Vagina (tissue), 2 donors: ENCODE measurements at regions not wholly inside any gene's neighbourhood (a gene's known extent, or its start where the extent isn't known, plus 50 kb on each side); places are given as distances from the start of the nearest gene placed in this dataset.
"Not testable (repeated sequence)": the region's sequence is repeated elsewhere in the genome, so short reads cannot be mapped to it uniquely, and the experiment has no call there.

Experiments used
- DNase-seq, 2 donors: peaks; one replicate each; pipeline ENCODE4 v3.0.0-alpha.2; 2017; ENCODE audit errors: extremely low spot score in 2 of 2
- H3K27ac ChIP-seq: fragments of 200-600 bp; sonication (generic); one replicate; pipeline ENCODE4 v1.5.1; 2019
- H3K27me3 ChIP-seq: fragments of 200-600 bp; sonication (generic); one replicate; pipeline ENCODE4 v1.5.1; 2019
- H3K36me3 ChIP-seq, 2 donors: fragments of 200-600 bp; sonication (generic); one replicate each; pipeline ENCODE4 v1.5.1; 2017 to 2019
- H3K4me1 ChIP-seq: fragments of 200-600 bp; sonication (generic); one replicate; pipeline ENCODE4 v1.5.1; 2019
- H3K4me3 ChIP-seq, 2 donors: fragments of 200-600 bp; sonication (generic); 1 replicate in 1 of 2; 2 replicates in 1 of 2; pipeline ENCODE4 v1.5.1; 2016 to 2019
- H3K9me3 ChIP-seq: fragments of 200-600 bp; sonication (generic); one replicate; pipeline ENCODE4 v1.5.1; 2019
- POLR2A ChIP-seq, 2 donors: fragments of 450-650 bp; IDR thresholded peaks; one replicate each; pipeline ENCODE4 v1.6.1; 2017; ENCODE audit warnings: antibody characterized with exemption in 2 of 2, mild to moderate bottlenecking in 2 of 2, moderate library complexity in 2 of 2
- POLR2AphosphoS5 ChIP-seq, 2 donors: sonication (generic); formaldehyde crosslinking; IDR thresholded peaks; one replicate each; pipeline ENCODE4 v1.9.0; 2017; ENCODE audit warnings: antibody characterized with exemption in 2 of 2, mild to moderate bottlenecking in 2 of 2, low read depth in 1 of 2; ENCODE audit not compliant: insufficient read depth in 1 of 2
- intact Hi-C: fragments of 100-400 bp; cut with DNase I; formaldehyde crosslinking; loops from one replicate; pipeline ENCODE4 v1.15.1; 2023
- TF ChIP-seq, protein P1 (sequence below), 3 experiments: fragments of 450-650 bp in 2 of 3; fragments of 200-600 bp in 1 of 3; sonication (generic) in 1 of 3; IDR thresholded peaks; one replicate each; pipeline ENCODE4 v1.5.1; 2017 to 2019; ENCODE audit warnings: antibody characterized with exemption in 3 of 3, mild to moderate bottlenecking in 2 of 3, moderate library complexity in 2 of 3

GRCh38 chr12:74752215-74752614, 214.6 kb downstream of the ATXN7L3B start:
- no peak overlapping the region for H3K27ac ChIP-seq
- H3K27me3 ChIP-seq: no peaks in the 10 kb centered on the region
- intact Hi-C loops: no loop called here
- no peak overlapping the region for H3K4me3 ChIP-seq
- no peaks in the 10 kb centered on the region for H3K4me1 ChIP-seq
- no peaks in the 10 kb centered on the region for H3K36me3 ChIP-seq
- no peaks in the 10 kb centered on the region for H3K9me3 ChIP-seq
- TF ChIP-seq, protein P1, sequence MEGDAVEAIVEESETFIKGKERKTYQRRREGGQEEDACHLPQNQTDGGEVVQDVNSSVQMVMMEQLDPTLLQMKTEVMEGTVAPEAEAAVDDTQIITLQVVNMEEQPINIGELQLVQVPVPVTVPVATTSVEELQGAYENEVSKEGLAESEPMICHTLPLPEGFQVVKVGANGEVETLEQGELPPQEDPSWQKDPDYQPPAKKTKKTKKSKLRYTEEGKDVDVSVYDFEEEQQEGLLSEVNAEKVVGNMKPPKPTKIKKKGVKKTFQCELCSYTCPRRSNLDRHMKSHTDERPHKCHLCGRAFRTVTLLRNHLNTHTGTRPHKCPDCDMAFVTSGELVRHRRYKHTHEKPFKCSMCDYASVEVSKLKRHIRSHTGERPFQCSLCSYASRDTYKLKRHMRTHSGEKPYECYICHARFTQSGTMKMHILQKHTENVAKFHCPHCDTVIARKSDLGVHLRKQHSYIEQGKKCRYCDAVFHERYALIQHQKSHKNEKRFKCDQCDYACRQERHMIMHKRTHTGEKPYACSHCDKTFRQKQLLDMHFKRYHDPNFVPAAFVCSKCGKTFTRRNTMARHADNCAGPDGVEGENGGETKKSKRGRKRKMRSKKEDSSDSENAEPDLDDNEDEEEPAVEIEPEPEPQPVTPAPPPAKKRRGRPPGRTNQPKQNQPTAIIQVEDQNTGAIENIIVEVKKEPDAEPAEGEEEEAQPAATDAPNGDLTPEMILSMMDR (IDR thresholded peaks at IDR 0.05): no peak
- TF ChIP-seq POLR2AphosphoS5 (IDR thresholded peaks at IDR 0.05; ENCODE audit: insufficient read depth in 1 of 2, low read depth in 1 of 2): no peak
- no peak for TF ChIP-seq POLR2A (IDR thresholded peaks at IDR 0.05)
- no peak for DNase-seq

GRCh38 chr12:74770552-74770951, 232.9 kb downstream of the ATXN7L3B start:
- no peak overlapping the region for H3K27ac ChIP-seq
- H3K27me3 ChIP-seq: no peaks in the 10 kb centered on the region
- no peak for DNase-seq
- TF ChIP-seq POLR2A (IDR thresholded peaks at IDR 0.05) (no peak), POLR2AphosphoS5 (IDR thresholded peaks at IDR 0.05; ENCODE audit: insufficient read depth in 1 of 2, low read depth in 1 of 2) (no peak)
- TF ChIP-seq, protein P1 (IDR thresholded peaks at IDR 0.05): no peak
- no peaks in the 10 kb centered on the region for H3K36me3 ChIP-seq
- no peaks in the 10 kb centered on the region for H3K4me1 ChIP-seq
- intact Hi-C loops: no loop called here
- H3K9me3 ChIP-seq: no peaks in the 10 kb centered on the region
- H3K4me3 ChIP-seq: no peak overlapping the region

DNA sequence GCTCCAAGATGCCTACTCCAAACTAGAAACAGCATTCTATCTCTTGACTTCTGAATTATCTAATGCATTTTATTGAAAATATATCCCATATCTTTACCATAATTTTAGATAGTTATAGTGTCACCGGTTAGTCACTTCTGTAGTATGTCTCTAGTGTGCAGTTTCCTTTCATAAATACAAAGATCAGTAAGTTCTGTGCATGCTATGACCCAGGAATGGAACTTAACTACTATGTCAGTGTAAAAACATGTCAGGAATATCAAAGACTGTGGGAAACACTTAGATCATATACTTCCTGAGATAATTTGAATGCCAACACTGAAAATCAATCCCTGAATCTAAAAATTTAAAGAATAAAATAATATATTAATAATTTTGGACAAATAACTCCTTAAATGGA, 237.6 kb downstream of the ATXN7L3B start:
- no peaks in the 10 kb centered on the region for H3K27me3 ChIP-seq
- DNase-seq: no peak
- intact Hi-C loops: no loop called here

DNA sequence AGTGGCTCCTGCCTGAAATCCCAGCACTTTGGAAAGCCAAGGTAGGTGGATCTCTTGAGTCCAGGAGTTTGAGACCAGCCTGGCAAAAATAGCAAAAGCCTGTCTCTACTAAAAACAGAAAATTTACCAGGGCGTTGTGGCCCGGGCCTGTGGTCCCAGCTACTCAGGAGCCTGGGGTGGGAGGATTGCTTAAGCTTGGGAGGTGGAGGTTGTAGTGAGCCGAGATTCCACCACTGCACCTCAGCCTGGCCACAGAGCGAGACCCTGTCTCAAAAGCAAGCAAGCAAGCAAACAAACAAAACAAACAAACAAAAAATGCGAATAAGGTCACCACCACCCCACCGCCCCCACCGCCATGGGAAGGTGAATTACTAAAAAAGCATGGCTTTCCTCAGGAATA, 238.7 kb downstream of the ATXN7L3B start:
- Histone ChIP-seq H3K4me3 (no peak overlapping the region), H3K4me1 (no peaks in the 10 kb centered on the region), H3K9me3 (no peaks in the 10 kb centered on the region), H3K27me3 (no peaks in the 10 kb centered on the region), H3K36me3 (no peaks in the 10 kb centered on the region), H3K27ac (no peak overlapping the region)
- intact Hi-C loops: no loop called here
- no peak for DNase-seq
- TF ChIP-seq POLR2AphosphoS5 (IDR thresholded peaks at IDR 0.05; ENCODE audit: insufficient read depth in 1 of 2, low read depth in 1 of 2) (no peak), POLR2A (IDR thresholded peaks at IDR 0.05) (no peak)
- TF ChIP-seq, protein P1 (IDR thresholded peaks at IDR 0.05): no peak

More for the DNA sequence above, 237.6 kb downstream of the ATXN7L3B start:
- Histone ChIP-seq H3K9me3 (no peaks in the 10 kb centered on the region), H3K4me1 (no peaks in the 10 kb centered on the region), H3K36me3 (no peaks in the 10 kb centered on the region), H3K27ac (no peak overlapping the region), H3K4me3 (no peak overlapping the region)
- TF ChIP-seq, protein P1 (IDR thresholded peaks at IDR 0.05): no peak
- TF ChIP-seq POLR2A (IDR thresholded peaks at IDR 0.05) (no peak), POLR2AphosphoS5 (IDR thresholded peaks at IDR 0.05; ENCODE audit: insufficient read depth in 1 of 2, low read depth in 1 of 2) (no peak)

GRCh38 chr12:74780182-74780849, 242.7 kb downstream of the ATXN7L3B start:
- H3K27ac ChIP-seq: no peak overlapping the region
- no peaks in the 10 kb centered on the region for H3K27me3 ChIP-seq
- no peaks in the 10 kb centered on the region for H3K4me1 ChIP-seq
- intact Hi-C loops: no loop called here
- no peaks in the 10 kb centered on the region for H3K9me3 ChIP-seq
- TF ChIP-seq POLR2AphosphoS5 (IDR thresholded peaks at IDR 0.05; ENCODE audit: insufficient read depth in 1 of 2, low read depth in 1 of 2) (no peak), POLR2A (IDR thresholded peaks at IDR 0.05) (no peak)
- TF ChIP-seq, protein P1 (IDR thresholded peaks at IDR 0.05): no peak
- H3K36me3 ChIP-seq: no peaks in the 10 kb centered on the region
- H3K4me3 ChIP-seq: no peak overlapping the region
- DNase-seq: no peak

DNA sequence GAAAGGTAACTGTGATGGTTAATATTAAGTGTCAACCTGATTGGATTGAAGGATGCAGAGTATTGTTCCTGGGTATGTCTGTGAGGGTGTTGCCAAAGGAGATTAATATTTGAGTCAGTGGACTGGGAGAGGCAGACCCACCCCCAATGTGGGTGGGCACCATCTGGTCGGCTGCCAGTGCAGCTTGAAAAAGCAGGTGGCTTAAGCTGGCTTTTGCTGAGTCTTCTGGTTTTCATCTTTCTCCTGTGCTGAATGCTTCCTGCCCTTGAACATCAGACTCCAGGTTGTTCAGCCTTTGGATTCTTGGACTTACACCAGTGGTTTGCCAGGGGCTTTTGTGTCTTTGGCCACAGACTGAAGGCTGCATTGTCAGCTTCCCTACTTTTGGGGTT, 243.2 kb downstream of the ATXN7L3B start:
- intact Hi-C loops, DNase-seq, H3K27ac ChIP-seq, H3K36me3 ChIP-seq, H3K27me3 ChIP-seq, H3K4me1 ChIP-seq, H3K4me3 ChIP-seq, H3K9me3 ChIP-seq: not testable (repeated sequence)
